Kidney (tissue), 13 donors: ENCODE measurements at regions not wholly inside any gene's neighbourhood (a gene's known extent, or its start where the extent isn't known, plus 50 kb on each side); places are given as distances from the start of the nearest gene placed in this dataset.

Experiments
- DNase-seq, 5 donors: peaks; one replicate each; pipeline ENCODE4 v3.0.0-alpha.2; 2013 to 2020
- FAIRE-seq: peaks from 2 replicates; lab custom pipeline; 2012; peaks lifted over from hg19 to GRCh38; lab: Jason Lieb, UNC
- H3K27ac ChIP-seq, 2 donors: one replicate each; pipeline ENCODE4 v1.7.0; 2013; ENCODE audit warnings: low read depth in 2 of 2, low read length in 2 of 2, inconsistent platforms in 1 of 2
- H3K27me3 ChIP-seq: one replicate; pipeline ENCODE4 v1.7.1; 2013; ENCODE audit warnings: low read length, inconsistent platforms; ENCODE audit not compliant: control insufficient read depth, insufficient read depth
- H3K36me3 ChIP-seq, 3 donors: one replicate each; pipeline versions ENCODE4 v1.7.0 to v1.7.1; 2013; ENCODE audit warnings: low read length in 3 of 3, control low read depth in 1 of 3, inconsistent platforms in 1 of 3; ENCODE audit not compliant: insufficient read depth in 3 of 3, control insufficient read depth in 2 of 3
- H3K4me1 ChIP-seq, 3 donors: one replicate each; pipeline versions ENCODE4 v1.7.0 to v1.7.1; 2013; ENCODE audit warnings: low read length in 3 of 3, inconsistent platforms in 1 of 3, low read depth in 1 of 3; ENCODE audit not compliant: control insufficient read depth in 2 of 3, insufficient read depth in 2 of 3
- H3K4me3 ChIP-seq, 3 donors: one replicate each; pipeline versions ENCODE4 v1.7.0 to v1.8.1; 2013; ENCODE audit warnings: low read length in 3 of 3, control low read depth in 1 of 3, inconsistent platforms in 1 of 3
- H3K9ac ChIP-seq, 3 donors: one replicate each; pipeline versions ENCODE4 v1.7.0 to v1.7.1; 2013; ENCODE audit warnings: low read length in 3 of 3, control low read depth in 1 of 3, inconsistent platforms in 1 of 3
- H3K9me3 ChIP-seq, 3 donors: one replicate each; pipeline versions ENCODE4 v1.7.0 to v1.7.1; 2013; ENCODE audit warnings: low read length in 3 of 3, control low read depth in 1 of 3, inconsistent platforms in 1 of 3; ENCODE audit not compliant: control insufficient read depth in 2 of 3, insufficient read depth in 1 of 3
- intact Hi-C: fragments of 100-400 bp; cut with DNase I; formaldehyde crosslinking; loops from one replicate; pipeline ENCODE4 v1.11.1; 2022
- TF ChIP-seq, protein P1 (sequence below): IDR thresholded peaks from 3 replicates; pipeline ENCODE4 v1.5.1; 2012; ENCODE audit warnings: mild to moderate bottlenecking, moderate library complexity, borderline replicate concordance; ENCODE audit not compliant: insufficient read depth; ENCODE audit errors: extremely low read depth
- donor health status: control.
- donor health status: control.
- donor health status: control.
- donor health status: control.
- donor health status: control.
- donor health status: DM: yes; HTN: yes; CAD: no.
- donor health status: Normal renal cell carcinoma (clear cell type).

DNA sequence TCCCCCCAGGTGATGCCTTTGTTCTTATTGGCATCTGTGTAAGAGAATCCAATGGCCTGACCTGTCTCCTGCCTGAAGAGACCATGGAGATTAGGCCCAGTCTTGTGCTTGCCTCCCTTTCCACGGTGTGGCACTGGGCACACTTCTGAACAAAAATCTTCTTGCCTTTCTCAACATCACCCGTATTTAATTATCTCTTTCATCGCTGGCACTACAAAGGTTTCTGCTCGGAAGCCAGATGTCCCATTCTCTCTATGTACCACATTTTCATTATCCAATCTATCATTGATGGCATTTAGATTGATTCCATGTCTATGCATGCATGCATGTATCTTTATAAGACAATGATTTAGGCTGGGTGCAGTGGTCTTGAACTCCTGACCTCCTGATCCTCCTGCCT is 74.3 kb downstream of the SLC25A15 start:
- H3K9ac ChIP-seq, result no peak overlapping the region
- no peaks in the 10 kb centered on the region for H3K36me3 ChIP-seq
- no peaks in the 10 kb centered on the region for H3K4me1 ChIP-seq
- intact Hi-C loops, result no loop called here
- TF ChIP-seq, protein P1, sequence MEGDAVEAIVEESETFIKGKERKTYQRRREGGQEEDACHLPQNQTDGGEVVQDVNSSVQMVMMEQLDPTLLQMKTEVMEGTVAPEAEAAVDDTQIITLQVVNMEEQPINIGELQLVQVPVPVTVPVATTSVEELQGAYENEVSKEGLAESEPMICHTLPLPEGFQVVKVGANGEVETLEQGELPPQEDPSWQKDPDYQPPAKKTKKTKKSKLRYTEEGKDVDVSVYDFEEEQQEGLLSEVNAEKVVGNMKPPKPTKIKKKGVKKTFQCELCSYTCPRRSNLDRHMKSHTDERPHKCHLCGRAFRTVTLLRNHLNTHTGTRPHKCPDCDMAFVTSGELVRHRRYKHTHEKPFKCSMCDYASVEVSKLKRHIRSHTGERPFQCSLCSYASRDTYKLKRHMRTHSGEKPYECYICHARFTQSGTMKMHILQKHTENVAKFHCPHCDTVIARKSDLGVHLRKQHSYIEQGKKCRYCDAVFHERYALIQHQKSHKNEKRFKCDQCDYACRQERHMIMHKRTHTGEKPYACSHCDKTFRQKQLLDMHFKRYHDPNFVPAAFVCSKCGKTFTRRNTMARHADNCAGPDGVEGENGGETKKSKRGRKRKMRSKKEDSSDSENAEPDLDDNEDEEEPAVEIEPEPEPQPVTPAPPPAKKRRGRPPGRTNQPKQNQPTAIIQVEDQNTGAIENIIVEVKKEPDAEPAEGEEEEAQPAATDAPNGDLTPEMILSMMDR, result no peak
- no peak overlapping the region for H3K4me3 ChIP-seq
- H3K27ac ChIP-seq, result no peak overlapping the region
- H3K9me3 ChIP-seq, result no peaks in the 10 kb centered on the region
- FAIRE-seq, result no peak
- DNase-seq, result no peak
- H3K27me3 ChIP-seq, result no peaks in the 10 kb centered on the region

GRCh38 chr13:40874138-40874779 is 84.8 kb downstream of the SLC25A15 start:
- Histone ChIP-seq H3K4me1 (no peaks in the 10 kb centered on the region), H3K27me3 (no peaks in the 10 kb centered on the region), H3K9me3 (peaks cover 2 to 34% (median 7%) of the 10 kb centered on the region in 3 donors), H3K9ac (no peak overlapping the region), H3K4me3 (no peak overlapping the region), H3K27ac (no peak overlapping the region), H3K36me3 (peaks cover 2 to 20% (median 4%) of the 10 kb centered on the region in 3 donors)
- FAIRE-seq (no peak), DNase-seq (no peak)
- TF ChIP-seq, protein P1, result no peak
- intact Hi-C loops, result no loop called here

DNA sequence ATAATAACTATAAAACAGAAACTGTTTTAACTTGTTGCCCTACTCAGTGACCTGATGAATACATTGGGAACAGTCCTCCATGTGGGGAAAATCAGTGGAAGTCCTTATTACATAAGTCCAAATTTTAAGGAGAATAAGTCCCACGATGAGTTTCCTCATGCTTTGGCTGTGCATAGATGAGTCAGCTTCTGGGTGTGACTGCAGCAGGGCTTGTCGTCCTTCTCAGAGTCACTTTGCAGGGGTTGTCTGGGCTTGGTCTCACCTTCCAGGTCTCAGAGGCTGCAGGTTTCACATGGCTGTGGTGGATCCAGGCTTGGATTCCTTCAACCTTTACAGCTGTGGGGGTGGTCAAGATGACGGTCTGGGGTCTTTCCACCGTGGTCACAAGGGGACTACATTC is 85.6 kb downstream of the SLC25A15 start:
- TF ChIP-seq, protein P1, result no peak
- intact Hi-C loops, result no loop called here
- Histone ChIP-seq H3K9me3 (peaks cover 2 to 34% (median 7%) of the 10 kb centered on the region in 3 donors), H3K4me3 (no peak overlapping the region), H3K4me1 (no peaks in the 10 kb centered on the region), H3K27me3 (no peaks in the 10 kb centered on the region), H3K36me3 (peaks cover 2 to 20% (median 4%) of the 10 kb centered on the region in 3 donors), H3K27ac (no peak overlapping the region), H3K9ac (no peak overlapping the region)
- FAIRE-seq (no peak), DNase-seq (no peak)
